Left forelimb (tissue), 1 donor: ENCODE measurements at regions not wholly inside any gene's neighbourhood (a gene's known extent, or its start where the extent isn't known, plus 50 kb on each side); places are given as distances from the start of the nearest gene placed in this dataset.
"Not testable (repeated sequence)": the region's sequence is repeated elsewhere in the genome, so short reads cannot be mapped to it uniquely, and the experiment has no call there.

Source experiments
- DNase-seq: peaks from one replicate; pipeline ENCODE4 v3.0.0-alpha.2; 2018; ENCODE audit warnings: low spot score

- no peak for DNase-seq
Measured at GRCh38 chr17:53335443-53335842, 487.3 kb upstream of the KIF2B start.

- no peak for DNase-seq
Measured at GRCh38 chr17:53330756-53331155, 492.0 kb upstream of the KIF2B start.

- DNase-seq, result no peak
Measured at GRCh38 chr17:53321651-53322050, 501.1 kb upstream of the KIF2B start.

- DNase-seq, result no peak
Measured at GRCh38 chr17:53319947-53320346, 502.8 kb upstream of the KIF2B start.

- no peak for DNase-seq
Measured at GRCh38 chr17:53316988-53317387, 505.7 kb upstream of the KIF2B start.

GRCh38 chr17:53316073-53316472, 506.7 kb upstream of the KIF2B start:
- no peak for DNase-seq

GRCh38 chr17:53314521-53314920, 508.2 kb upstream of the KIF2B start:
- DNase-seq, result no peak

GRCh38 chr17:53313746-53314145, 509.0 kb upstream of the KIF2B start:
- no peak for DNase-seq

- DNase-seq, result no peak
Measured at GRCh38 chr17:53278466-53278865, 544.3 kb upstream of the KIF2B start.

- DNase-seq, result no peak
Measured at GRCh38 chr17:53273126-53273525, 549.6 kb upstream of the KIF2B start.

GRCh38 chr17:53270936-53271335, 551.8 kb upstream of the KIF2B start:
- no peak for DNase-seq

GRCh38 chr17:53264730-53265129, 558.0 kb upstream of the KIF2B start:
- no peak for DNase-seq

GRCh38 chr17:53253956-53254597, 568.6 kb upstream of the KIF2B start:
- DNase-seq, result no peak

- no peak for DNase-seq
Measured at GRCh38 chr17:53249036-53249435, 573.7 kb upstream of the KIF2B start.

GRCh38 chr17:53234138-53234537, 588.6 kb upstream of the KIF2B start:
- no peak for DNase-seq

- DNase-seq, result no peak
Measured at GRCh38 chr17:53227514-53227913, 595.2 kb upstream of the KIF2B start.

GRCh38 chr17:53227111-53227510, 595.6 kb upstream of the KIF2B start:
- no peak for DNase-seq

- no peak for DNase-seq
Measured at GRCh38 chr17:53219821-53220220, 602.9 kb upstream of the KIF2B start.

GRCh38 chr17:53218723-53219122, 604.0 kb upstream of the KIF2B start:
- no peak for DNase-seq

- no peak for DNase-seq
Measured at GRCh38 chr17:53217311-53217710, 605.4 kb upstream of the KIF2B start.

- DNase-seq, result not testable (repeated sequence)
Measured at GRCh38 chr17:53208935-53209334, 613.8 kb upstream of the KIF2B start.

GRCh38 chr17:53193044-53193443, 629.7 kb upstream of the KIF2B start:
- no peak for DNase-seq

- no peak for DNase-seq
Measured at GRCh38 chr17:53191878-53192277, 630.8 kb upstream of the KIF2B start.

- DNase-seq, result no peak
Measured at GRCh38 chr17:53186001-53186400, 636.7 kb upstream of the KIF2B start.

- no peak for DNase-seq
Measured at GRCh38 chr17:53176629-53177028, 646.1 kb upstream of the KIF2B start.
